Femur (tissue), 1 donor: ENCODE measurements at regions not wholly inside any gene's neighbourhood (a gene's known extent, or its start where the extent isn't known, plus 50 kb on each side); places are given as distances from the start of the nearest gene placed in this dataset.
"Not testable (repeated sequence)": the region's sequence is repeated elsewhere in the genome, so short reads cannot be mapped to it uniquely, and the experiment has no call there.

ENCODE experiments used
- DNase-seq: peaks from one replicate; pipeline ENCODE4 v3.0.0-alpha.2; 2017

- DNase-seq = no peak
These were observed 121.1 kb upstream of the NANOGP8 start for GRCh38 chr15:35206060-35206675.

DNA sequence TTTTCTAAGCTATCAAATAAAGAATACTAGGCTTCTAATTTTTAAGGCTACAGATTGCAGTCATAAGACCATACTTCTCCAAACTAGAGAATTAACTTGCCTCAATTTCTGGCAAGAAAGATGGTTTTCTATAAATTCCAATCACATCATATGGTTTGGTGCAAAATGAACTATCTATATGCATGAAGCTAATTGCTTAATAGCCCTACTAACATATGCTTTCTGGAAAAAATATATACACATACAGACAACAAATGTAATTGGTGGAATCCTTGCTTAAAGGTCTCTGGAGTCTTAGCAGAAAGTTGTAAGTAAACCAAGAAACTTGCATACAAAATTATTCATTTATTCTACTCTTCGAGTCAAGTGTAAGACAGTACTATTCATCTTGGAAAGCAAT lies 113.1 kb upstream of the NANOGP8 start:
- DNase-seq = no peak

GRCh38 chr15:35197754-35198153 lies 112.7 kb upstream of the NANOGP8 start:
- no peak for DNase-seq

DNA sequence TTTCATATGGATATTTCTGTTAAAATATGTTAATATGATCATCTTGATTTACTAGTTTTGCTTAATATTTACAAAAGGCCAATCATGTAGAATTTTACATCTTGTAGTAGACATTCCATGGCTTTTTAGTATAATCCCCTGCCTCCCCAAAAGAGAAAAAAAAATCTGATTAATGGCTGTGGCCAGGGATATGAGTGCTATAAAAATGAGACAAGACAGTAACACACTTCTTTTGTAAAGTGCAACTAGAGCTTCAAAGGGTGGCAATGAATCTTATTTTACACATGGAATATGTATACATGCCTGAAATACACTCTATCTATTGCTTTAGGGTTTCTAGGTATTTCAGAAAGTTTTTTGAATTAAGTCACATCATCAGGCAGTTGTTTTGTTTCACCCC lies 112.2 kb upstream of the NANOGP8 start:
- DNase-seq = no peak

DNA sequence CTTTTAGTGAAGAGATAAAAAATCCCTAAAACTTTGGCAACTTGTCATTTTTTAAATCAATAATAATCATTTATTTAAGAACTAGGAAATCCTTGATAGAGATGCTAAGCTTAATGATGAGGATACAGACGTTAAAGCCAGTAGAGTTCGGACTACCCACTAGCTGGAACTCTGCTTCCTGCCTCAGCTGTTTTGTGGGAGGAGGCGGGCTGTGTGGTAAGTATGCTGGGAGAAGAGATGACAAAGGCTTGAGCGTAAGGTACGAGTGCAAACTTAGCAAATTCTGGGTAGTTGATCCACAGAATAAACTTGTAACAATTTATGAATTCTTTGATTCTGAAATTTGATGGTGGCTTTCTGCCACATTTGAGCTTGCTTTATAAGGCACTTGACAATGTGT lies 111.2 kb upstream of the NANOGP8 start:
- DNase-seq = no peak

GRCh38 chr15:35195649-35196048 lies 110.6 kb upstream of the NANOGP8 start:
- DNase-seq = no peak

- no peak for DNase-seq
These were observed 109.9 kb upstream of the NANOGP8 start for GRCh38 chr15:35195031-35195430.

DNA sequence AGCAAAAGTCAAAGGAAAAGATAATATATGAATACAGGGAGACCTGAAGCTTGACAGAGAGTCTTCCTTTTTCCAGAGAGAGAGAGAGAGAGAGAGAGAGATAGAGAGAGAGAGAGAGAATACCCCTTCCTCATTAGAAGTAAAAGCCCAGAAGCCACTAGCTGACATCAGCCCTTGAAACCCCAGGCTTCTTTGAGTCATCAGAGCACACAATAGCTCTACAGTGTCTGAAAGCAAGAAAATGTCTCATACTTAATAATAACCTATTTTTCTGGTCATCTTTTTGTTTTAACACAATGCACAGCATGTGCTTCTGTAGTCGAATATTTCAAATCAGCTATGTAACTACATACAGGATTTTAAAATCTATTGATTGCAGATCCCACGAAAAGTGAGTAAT lies 109.2 kb upstream of the NANOGP8 start:
- DNase-seq = no peak

GRCh38 chr15:35191783-35192182 lies 106.7 kb upstream of the NANOGP8 start:
- DNase-seq = no peak

GRCh38 chr15:35186346-35186745 lies 101.3 kb upstream of the NANOGP8 start:
- DNase-seq = no peak

DNA sequence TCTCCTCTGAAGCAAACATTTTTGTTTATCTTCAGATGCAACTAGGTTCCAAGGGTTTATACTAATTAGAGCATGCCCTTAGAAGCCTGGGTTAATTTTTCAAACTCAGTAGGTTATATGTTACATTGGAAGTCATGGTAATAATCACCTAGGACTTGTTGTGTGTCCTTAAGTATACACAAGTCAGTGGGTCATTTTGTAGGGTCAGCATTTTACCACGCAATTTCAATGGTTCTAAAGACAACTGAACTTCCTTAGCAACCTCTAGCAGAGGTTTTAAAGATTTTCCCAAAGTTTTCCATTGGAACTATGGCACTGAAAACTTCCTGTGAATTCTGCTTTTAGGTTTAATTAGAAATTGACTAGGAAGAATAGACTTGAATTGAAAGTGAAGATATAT lies 99.6 kb upstream of the NANOGP8 start:
- DNase-seq = no peak

- DNase-seq = no peak
These were observed 97.9 kb upstream of the NANOGP8 start for GRCh38 chr15:35182841-35183479.

- DNase-seq = no peak
These were observed 96.4 kb upstream of the NANOGP8 start for GRCh38 chr15:35181538-35181937.

DNA sequence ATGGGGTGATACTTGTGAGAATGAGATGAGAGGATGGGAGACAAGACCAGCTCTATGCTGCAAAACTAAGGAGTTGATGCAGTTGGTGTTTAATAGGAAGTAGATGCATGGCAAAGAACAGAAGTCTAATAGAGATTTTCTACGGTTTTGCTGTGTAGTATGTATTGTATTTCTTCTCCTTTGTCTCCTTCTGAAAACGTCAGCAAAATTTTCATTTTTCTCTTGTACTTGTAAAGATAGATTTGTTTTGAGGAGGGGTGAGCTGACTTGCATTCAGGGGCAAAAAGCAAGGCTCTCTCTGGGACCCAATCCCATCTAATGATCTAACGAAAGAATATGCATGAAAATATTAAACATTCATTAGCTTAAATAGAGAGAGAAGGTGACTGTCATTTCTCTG lies 94.6 kb upstream of the NANOGP8 start:
- no peak for DNase-seq

- DNase-seq = not testable (repeated sequence)
These were observed 93.1 kb upstream of the NANOGP8 start for GRCh38 chr15:35178186-35178585.

- no peak for DNase-seq
These were observed 89.9 kb upstream of the NANOGP8 start for GRCh38 chr15:35174948-35175347.

DNA sequence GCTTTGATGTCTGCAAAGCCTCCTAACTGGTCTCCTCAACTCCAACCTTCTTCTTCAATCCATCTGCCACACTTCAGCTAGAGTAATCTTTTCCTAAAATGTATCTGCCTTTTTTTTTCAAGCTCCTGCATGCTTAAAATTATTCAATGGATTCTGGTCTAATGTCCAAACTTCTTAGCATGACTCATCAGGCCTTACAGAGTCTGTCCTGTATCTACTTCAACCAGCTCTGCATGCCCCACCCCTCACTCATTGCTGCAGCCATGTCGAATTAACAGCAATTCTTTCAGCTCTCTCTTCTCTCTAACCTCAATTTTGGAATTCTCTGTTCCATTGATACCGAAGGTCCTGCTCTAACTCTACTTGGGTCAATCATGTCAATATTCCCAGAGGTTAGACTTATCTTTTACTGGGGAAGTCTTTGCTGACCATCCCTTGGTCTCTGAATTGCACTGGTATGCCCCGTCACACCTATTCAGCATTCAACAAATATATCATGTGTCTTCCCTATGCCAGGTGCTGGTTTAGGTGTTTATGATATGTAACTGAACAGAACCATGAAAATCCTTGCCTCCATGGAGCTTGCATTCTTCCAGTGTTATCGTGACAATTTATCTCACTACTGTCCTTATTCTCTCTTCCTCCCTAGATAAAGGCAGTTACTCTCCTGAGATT lies 88.5 kb upstream of the NANOGP8 start:
- no peak for DNase-seq

DNA sequence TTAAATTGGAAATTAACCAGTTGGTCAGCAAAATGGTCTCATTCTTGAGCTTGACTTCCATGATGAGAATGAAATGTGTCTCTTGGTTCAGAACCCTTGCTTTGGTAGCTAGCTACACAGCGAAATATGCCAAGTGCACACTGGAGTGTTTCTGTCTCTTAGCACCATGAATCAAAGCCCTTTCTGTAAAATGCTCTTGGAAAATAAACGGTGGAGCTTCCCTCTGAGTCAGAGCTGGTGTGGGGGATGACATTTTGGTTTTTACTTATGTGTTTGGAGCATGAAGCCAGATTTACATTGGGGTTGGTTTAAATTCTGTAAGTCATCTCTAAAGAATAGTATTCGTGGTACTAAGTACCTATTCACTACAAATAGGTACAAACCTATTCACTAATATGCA lies 85.1 kb upstream of the NANOGP8 start:
- no peak for DNase-seq

DNA sequence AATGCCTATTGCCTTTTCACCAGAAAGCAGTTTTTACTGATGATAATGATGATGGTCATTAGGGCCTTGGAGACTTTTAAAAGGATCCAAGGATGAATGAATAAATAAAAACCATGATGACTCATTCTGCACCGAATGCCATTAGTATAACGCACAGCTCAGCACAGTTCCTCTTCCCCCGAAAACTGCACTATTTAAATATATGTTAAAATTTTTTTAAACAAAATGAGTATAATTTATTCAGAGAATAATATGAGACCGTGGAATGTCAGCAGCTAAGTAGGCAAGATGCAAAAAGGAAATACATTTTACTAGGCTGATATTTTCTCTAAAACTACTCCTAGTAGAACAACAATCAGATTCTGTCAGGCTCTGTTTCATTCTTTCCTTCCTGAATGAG lies 83.4 kb upstream of the NANOGP8 start:
- DNase-seq = no peak

DNA sequence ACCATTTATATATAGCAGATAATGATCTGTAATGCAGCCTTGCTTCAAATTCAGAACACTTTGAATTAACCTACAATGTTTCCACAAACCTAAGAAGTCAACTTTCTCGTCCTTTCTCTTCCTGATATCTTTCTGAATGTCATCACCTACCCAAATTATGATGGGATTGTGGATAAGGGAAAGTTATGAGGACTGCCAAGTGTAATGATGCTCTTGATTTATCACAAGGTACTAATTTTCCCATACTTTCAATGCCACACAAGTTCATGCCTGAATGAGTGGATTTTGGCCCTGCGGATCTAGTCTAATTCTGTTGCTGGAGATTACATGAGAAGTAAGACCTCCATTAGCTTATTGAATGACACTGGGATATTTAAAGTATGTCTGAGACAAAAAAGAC lies 82.6 kb upstream of the NANOGP8 start:
- DNase-seq = no peak

DNA sequence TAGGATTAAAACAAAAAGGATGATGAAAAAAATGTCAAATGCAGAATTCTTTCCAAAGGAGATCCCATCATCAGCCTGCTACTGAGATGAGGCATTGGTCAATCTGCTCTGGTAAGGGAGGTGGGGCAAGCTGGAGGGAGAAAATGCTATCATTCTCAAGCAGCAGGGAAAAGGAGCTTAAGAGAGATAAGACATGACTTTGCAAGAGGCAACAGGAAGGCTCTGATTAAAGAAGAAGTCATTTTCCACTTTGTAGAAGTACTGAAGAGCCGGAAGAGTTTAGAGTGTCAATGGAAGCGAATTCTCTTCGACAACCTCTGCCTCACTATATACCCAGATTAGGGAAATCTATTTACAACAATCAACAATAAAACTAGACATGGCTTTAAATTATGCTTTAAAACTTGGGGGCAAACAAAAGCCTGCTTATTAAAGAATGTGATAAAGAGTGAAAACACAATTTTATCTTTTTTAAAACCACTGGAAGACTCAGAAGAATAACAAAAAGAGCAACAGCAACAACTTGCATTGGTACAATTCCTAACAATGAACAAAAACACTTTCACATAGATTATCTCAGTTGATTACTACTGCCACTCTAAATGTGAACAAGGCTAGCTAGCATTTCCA lies 81.8 kb upstream of the NANOGP8 start:
- DNase-seq = no peak

- no peak for DNase-seq
These were observed 76.6 kb upstream of the NANOGP8 start for GRCh38 chr15:35161694-35162093.

GRCh38 chr15:35159170-35159569 lies 74.1 kb upstream of the NANOGP8 start:
- no peak for DNase-seq

DNA sequence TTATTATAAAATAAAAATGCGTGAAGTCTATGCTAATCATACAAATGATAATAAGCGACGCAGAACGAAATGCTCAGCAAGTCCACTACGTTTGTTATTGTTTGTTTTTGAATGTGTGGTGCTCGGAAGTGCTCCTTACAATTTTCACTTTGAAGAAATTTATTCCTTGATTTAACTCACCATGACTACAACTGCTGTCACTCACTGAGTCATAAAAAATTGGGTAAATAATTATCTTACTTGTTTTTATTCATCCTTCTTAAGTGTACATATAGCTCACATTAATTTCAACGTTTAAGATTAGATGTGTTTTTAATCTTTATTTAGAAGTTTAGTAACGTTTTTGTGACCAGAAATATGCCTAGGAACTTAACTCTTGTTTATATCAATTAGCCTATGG lies 66.7 kb upstream of the NANOGP8 start:
- no peak for DNase-seq
